RPMI7951 (cell line): ENCODE measurements at regions not wholly inside any gene's neighbourhood (a gene's known extent, or its start where the extent isn't known, plus 50 kb on each side); places are given as distances from the start of the nearest gene placed in this dataset.
"Not testable (repeated sequence)": the region's sequence is repeated elsewhere in the genome, so short reads cannot be mapped to it uniquely, and the experiment has no call there.

ENCODE experiments used
- DNase-seq: peaks from one replicate; pipeline ENCODE4 v3.0.0-alpha.2; 2012; ENCODE audit warnings: low read depth

- not testable (repeated sequence) for DNase-seq
These were observed 82.3 kb upstream of the FCGR1A start for GRCh38 chr1:149700220-149700619.

GRCh38 chr1:149700677-149701567 lies 81.6 kb upstream of the FCGR1A start:
- DNase-seq, result not testable (repeated sequence)

GRCh38 chr1:149708192-149708853 lies 74.2 kb upstream of the FCGR1A start:
- DNase-seq, result peak; percentile 17

- not testable (repeated sequence) for DNase-seq
These were observed 70.8 kb upstream of the FCGR1A start for GRCh38 chr1:149711651-149712050.

GRCh38 chr1:149712154-149712927 lies 70.2 kb upstream of the FCGR1A start:
- not testable (repeated sequence) for DNase-seq

GRCh38 chr1:149713513-149713912 lies 69.0 kb upstream of the FCGR1A start:
- DNase-seq, result not testable (repeated sequence)

GRCh38 chr1:149713952-149714351 lies 68.5 kb upstream of the FCGR1A start:
- DNase-seq, result not testable (repeated sequence)

- not testable (repeated sequence) for DNase-seq
These were observed 57.7 kb upstream of the FCGR1A start for GRCh38 chr1:149724618-149725302.

GRCh38 chr1:149726688-149727087 lies 55.8 kb upstream of the FCGR1A start:
- DNase-seq, result not testable (repeated sequence)

- not testable (repeated sequence) for DNase-seq
These were observed 53.9 kb upstream of the FCGR1A start for GRCh38 chr1:149728598-149728997.
